GM18517 (cell line): ENCODE measurements at regions not wholly inside any gene's neighbourhood (a gene's known extent, or its start where the extent isn't known, plus 50 kb on each side); places are given as distances from the start of the nearest gene placed in this dataset.

Experiments used
- ATAC-seq: cut with Tn5 transposase; IDR thresholded peaks from one replicate; pipeline ENCODE4 v1.9.1; 2021; ENCODE audit warnings: mild to moderate bottlenecking, moderate library complexity; ENCODE audit not compliant: unreplicated experiment

DNA sequence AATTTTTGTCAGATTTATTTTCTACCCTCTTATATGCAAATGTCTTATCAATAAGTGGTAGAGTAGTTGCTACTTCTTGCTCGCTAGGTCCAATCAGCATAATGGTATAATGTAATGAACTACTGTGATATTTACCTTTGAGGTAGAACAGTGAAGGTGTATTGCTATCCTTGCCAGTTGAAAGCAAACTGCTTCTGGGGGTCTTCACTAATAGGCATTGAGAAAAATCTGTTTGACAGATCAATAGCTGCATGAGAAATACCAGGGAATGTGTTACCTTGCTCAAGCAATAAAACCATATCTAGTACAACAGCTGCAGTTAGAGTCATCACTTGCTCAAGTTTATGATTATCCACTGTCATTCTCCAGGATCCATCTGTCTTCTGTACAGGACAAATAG lies 50.1 kb upstream of the EFEMP1 start:
- no peak for ATAC-seq

DNA sequence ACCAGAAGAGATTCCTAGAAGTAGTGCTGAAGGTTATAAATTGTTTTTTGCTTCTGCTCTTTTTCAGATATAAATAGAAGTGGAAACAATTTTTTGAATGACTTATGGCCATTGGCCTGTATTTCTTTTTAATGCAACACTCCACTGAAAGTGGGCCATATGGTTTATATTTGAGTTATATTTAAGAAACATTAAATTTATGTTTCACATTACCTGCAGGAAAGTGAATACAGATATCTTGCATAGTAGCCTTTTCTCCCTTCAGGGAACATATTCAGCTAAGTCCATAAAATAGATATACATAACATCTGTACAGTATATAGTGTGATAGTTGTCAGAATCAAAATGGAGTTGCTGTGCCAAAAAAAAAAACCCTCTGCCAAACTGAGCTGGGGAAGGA lies 53.1 kb upstream of the EFEMP1 start:
- ATAC-seq, result no peak

GRCh38 chr2:55985406-55985805 lies 61.8 kb upstream of the EFEMP1 start:
- peak; percentile 98 for ATAC-seq

- ATAC-seq, result no peak
Measured at GRCh38 chr2:55986001-55986400, 62.4 kb upstream of the EFEMP1 start.

GRCh38 chr2:55986700-55987440 lies 63.3 kb upstream of the EFEMP1 start:
- no peak for ATAC-seq

DNA sequence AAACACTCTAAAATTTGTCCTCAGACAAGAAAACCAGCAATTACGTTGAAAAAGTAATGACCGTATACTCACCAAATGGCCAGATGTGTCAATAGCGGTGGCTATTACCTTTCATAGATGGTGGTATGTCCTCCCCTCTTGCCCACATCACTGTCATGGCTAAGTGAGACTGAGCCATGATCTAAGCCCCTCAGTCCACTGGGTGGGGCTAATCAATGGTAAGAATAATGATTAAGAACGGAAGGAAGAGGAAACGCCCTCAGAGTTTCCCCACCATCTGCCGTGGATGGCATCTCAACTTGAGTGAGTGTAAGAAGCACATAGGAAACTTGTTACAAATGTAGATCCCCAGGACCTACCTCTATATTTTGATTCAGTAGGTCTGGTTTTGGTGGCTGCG lies 65.8 kb upstream of the EFEMP1 start:
- no peak for ATAC-seq

GRCh38 chr2:55992455-55992854 lies 68.9 kb upstream of the EFEMP1 start:
- no peak for ATAC-seq

- no peak for ATAC-seq
Measured at GRCh38 chr2:55993685-55994084, 70.1 kb upstream of the EFEMP1 start.

- ATAC-seq, result no peak
Measured at GRCh38 chr2:55995211-55995610, 71.6 kb upstream of the EFEMP1 start.

DNA sequence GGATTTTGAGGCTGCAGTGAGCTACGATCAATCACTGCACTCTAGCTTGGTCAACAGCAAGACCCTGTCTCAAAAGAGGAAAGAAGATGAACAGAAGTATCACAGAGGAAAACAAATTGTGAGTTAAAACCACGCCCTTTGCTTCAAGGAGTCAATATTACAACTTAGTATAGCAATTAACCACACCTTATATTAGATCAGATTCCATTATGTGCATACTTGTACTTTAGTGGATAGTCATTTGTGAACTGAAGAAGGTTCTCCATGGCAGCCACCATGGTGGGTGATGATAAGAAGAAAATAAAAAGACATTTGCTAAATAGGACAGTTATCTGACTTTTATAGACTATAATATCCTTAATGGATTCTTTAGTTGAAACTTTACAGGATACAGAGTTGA lies 72.3 kb upstream of the EFEMP1 start:
- no peak for ATAC-seq

DNA sequence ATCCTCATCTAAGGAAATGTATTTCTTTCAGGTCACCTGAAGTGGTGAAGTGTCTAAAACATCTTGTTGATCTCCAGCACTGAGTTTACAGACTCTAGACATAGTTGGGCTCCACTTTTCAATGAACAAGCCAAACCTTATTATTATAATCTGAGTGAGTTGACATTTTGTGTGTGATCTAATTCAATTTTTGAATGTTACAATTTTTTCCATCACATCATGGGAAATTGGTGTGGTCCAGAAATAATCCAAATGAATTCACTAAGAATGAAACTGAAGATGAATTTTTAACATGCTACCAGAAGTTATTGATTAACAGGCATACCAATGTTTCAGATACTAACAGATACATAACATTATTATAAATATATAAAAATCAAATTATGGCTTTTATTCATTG lies 75.6 kb upstream of the EFEMP1 start:
- no peak for ATAC-seq

GRCh38 chr2:55999790-56000189 lies 76.2 kb upstream of the EFEMP1 start:
- ATAC-seq, result no peak

DNA sequence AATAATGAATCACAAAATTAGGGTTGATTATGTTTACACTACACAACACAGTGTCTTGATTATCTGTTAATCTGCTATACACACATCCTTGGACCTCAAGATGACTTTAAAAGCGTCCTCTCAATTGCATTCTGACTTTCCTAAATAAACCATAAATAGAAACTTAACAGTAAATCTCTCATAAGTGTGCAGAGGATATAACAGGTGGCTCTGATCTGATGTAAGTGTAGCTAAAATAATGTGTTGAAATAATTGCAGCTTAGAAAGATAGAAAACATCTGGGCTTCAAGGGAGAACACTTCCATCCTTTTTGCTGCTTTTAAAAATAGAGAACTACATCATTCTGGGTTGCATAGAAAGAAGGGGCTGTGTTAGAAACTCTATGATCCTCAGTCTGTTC lies 78.4 kb upstream of the EFEMP1 start:
- ATAC-seq, result no peak

GRCh38 chr2:56008661-56009431 lies 85.3 kb upstream of the EFEMP1 start:
- ATAC-seq, result no peak

- no peak for ATAC-seq
Measured at GRCh38 chr2:56009758-56010458, 86.3 kb upstream of the EFEMP1 start.

- no peak for ATAC-seq
Measured at GRCh38 chr2:56011624-56012023, 88.0 kb upstream of the EFEMP1 start.

DNA sequence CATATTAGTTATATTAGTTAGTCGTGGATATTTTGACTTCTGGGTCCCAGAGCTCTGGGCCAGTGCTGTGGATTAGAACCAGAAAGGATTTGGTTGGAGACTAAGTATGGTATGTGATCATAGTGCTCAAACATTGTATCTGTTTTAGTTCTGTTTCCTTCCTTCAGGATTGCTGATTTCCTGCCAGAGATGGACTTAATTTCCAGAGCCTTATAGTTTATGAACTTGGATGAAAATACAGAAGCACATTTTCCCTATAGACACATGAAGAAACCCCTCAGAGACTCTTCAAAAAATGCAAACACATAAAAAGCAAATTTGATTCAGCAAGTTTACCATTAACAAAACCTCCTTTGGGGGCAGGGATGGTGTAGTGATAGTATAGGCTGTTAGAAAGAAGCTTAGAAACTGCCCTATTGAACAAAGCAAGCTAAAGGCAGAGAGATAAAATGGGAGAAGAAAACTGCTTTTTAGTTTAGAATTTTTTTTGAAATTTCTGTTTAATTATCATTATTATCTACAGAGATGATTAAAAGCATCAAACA lies 88.7 kb upstream of the EFEMP1 start:
- ATAC-seq, result no peak

DNA sequence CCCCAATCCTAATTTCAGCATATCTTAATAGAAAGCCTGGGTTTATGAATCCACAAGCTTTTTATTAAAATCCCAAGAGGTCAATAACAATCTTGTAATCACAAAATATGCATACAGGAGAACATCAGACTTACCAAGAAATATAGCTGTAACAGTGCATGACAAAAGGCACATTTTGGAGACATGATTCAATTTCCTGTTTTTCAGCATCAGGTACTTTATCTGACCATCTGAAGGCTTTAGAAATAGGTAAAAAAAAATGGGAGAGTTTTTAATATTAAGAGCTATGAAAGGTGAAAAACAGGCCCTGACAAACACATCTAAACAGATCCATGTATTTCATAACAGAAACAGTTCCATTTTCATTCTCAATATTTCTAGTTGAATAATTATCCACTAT lies 89.9 kb upstream of the EFEMP1 start:
- no peak for ATAC-seq

- no peak for ATAC-seq
Measured at GRCh38 chr2:56014046-56014730, 90.6 kb upstream of the EFEMP1 start.

DNA sequence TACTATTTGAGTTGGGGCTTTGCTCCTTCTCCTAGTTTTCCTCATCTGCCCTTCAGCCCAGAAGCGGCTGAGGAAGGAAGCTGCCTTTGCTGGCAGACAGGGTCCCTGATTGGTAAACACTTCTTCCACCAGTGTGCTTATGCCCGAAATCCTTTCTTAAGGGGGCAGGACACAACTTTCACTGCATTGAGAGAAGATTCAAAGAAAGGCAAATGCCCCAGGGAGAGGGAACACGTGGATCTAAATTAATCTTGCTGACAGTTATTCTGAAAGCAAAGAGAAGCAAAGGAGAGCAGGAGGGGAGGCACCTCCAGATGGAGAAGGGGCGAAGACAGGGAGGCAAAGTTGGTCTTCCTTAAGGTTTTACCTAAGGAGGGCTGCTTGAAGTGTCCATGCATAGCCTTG lies 92.1 kb upstream of the EFEMP1 start:
- ATAC-seq, result no peak

- ATAC-seq, result no peak
Measured at GRCh38 chr2:56017784-56018183, 94.2 kb upstream of the EFEMP1 start.
